Medulla oblongata (tissue), 1 donor: ENCODE measurements at regions not wholly inside any gene's neighbourhood (a gene's known extent, or its start where the extent isn't known, plus 50 kb on each side); places are given as distances from the start of the nearest gene placed in this dataset.
"Not testable (repeated sequence)": the region's sequence is repeated elsewhere in the genome, so short reads cannot be mapped to it uniquely, and the experiment has no call there.

Experiments
- DNase-seq: peaks from one replicate; pipeline ENCODE4 v3.0.0-alpha.2; 2015; ENCODE audit errors: extremely low spot score

DNA sequence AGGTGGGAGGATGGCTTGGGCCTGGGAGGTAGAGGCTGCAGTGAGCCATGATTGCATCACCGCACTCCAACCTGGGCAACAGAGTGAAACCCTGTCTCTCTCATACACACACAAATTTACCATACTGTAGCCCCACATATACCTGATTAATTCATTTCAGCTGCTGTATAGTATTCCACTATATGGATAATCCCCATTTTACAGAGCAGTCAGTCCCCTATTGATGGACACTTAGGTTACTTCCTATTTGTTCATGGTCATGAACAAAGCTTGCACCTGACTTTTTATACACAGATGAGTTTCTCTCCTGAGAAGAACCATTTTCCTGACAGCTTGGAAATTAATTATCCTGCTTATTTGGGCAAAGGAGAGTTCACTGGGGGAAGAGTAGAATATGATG is 59.2 kb downstream of the EMX2 start:
- no peak for DNase-seq

- no peak for DNase-seq
Measured at GRCh38 chr10:117603081-117603480, 60.5 kb downstream of the EMX2 start.

GRCh38 chr10:117603726-117604125 is 61.2 kb downstream of the EMX2 start:
- DNase-seq, result no peak

- peak; percentile 24 for DNase-seq
Measured at GRCh38 chr10:117609095-117609795, 66.7 kb downstream of the EMX2 start.

DNA sequence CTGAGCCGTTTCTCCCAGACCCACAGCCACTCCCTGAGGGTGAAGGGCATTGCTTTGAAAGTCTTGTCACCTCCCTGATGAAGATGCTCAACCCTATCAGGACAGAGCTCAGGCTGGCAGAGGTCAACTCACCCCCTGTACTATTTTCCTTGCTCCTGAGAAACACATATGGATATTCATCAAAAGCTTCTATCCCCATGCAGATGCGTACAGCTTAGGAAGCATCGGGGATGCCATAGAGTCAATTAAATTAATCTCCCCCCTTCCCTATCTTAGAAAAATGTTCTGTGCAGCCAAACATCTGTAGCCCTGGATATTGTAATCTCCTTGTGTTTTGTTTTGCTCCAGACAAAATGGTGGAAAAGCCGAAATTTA is 67.2 kb downstream of the EMX2 start:
- DNase-seq, result no peak

DNA sequence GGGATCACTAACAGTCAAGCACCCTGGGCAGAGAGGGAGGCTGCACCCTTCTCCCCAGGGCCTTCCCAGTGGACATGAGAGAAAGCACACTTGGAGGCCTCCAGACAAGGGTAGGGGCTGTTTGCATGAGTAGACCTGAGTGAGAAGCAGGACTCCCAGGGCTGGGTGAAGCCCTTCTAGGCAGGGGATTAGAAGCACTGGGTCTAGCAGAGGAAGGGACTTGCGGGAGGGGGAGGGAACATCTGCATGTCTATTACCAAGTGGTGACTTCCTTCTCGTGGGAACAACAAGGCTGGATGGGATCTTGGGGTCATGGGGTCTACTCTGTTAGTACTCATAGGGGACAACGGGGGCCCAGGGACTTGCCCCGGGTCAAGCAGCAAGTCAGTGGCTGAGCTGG is 67.8 kb downstream of the EMX2 start:
- DNase-seq, result no peak

DNA sequence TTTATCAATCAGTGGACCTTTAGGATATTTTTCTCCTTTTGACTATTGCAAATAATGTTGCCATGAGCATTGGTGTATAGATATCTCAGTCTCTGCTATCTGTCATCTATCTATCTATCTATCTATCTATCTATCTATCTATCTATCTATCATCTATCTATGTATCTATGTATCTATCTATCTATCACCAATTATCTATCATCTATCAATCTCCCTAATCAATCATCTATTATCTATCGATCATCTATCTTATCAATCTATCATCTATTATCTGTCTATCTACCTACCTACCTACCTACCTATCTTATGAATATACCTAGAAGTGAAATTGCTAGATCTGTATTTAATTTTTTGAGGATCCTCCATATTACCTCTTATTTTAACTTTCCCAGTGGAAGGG is 69.6 kb downstream of the EMX2 start:
- DNase-seq, result no peak

DNA sequence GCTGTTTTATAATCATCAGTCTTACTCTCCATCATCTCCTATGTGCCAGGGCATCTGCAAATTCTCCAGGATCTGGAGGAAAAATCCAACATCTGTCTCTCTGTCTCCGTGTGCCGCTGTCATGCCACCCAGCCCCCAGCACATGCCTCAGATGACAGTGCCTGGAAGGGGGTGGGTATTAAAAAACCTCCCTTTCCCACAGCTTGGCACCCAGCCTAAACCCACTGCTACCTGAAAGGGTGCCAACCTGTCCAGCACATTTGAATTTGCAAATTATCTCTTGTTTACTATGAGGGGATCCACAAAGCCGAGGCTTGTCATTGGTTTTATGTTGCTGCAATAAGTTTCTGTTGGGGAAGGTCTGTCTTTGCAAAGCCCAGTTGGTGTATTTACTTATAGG is 73.1 kb downstream of the EMX2 start:
- no peak for DNase-seq

GRCh38 chr10:117616179-117616578 is 73.6 kb downstream of the EMX2 start:
- no peak for DNase-seq

DNA sequence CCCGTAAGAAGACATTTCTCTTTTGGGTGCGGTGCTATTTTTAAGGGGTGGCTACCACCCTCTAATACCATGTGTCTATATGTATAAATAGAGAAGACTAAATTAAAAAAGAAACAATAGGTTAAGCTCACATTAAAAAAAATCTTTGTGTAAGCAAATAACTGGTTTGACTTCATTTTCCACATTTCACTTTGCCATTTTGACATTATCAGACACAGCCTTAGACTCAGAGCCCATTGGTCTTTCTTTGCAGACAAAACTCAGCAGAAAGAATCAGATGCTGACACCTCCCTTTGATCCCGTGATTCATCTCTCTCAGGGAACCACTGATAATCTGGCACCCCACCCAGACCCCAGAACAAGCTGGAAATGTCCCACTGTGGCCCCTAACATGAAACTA is 74.5 kb downstream of the EMX2 start:
- no peak for DNase-seq

GRCh38 chr10:117617659-117618058 is 75.1 kb downstream of the EMX2 start:
- DNase-seq, result no peak

GRCh38 chr10:117619223-117619622 is 76.7 kb downstream of the EMX2 start:
- DNase-seq, result no peak

DNA sequence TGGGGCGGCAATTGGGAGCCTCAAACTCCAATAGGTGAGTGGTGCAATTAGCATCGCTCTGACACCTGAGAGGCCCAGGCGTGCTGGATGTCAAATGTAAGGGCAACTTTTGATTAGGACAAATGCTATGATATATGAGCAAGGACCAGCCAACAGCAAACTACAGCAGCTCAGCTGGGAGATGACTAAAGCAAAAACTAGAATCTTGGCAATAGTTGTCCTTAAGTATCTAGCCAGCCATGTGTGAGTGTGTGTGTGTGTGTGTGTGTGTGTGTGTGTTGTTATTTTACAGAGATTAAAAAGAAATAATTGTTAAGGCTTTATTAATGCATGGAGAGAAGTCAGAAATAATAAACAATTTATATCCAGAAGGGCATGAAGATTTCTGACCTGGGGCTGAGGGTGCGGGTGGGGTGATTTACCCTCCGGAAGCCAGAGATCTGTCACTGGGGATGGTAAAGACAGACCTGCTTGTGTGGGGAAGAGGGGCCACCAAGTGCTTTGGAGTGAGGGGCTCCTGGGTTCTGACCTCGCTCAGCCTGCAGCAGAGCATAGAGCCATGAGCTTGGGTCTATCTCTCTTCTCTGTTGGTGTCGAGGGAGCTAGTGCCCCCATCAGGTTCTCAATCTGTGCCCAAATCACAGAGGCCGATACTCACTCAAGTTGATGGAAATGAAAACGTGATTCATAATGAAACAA is 77.3 kb downstream of the EMX2 start:
- no peak for DNase-seq

- DNase-seq, result no peak
Measured at GRCh38 chr10:117621196-117621595, 78.7 kb downstream of the EMX2 start.

DNA sequence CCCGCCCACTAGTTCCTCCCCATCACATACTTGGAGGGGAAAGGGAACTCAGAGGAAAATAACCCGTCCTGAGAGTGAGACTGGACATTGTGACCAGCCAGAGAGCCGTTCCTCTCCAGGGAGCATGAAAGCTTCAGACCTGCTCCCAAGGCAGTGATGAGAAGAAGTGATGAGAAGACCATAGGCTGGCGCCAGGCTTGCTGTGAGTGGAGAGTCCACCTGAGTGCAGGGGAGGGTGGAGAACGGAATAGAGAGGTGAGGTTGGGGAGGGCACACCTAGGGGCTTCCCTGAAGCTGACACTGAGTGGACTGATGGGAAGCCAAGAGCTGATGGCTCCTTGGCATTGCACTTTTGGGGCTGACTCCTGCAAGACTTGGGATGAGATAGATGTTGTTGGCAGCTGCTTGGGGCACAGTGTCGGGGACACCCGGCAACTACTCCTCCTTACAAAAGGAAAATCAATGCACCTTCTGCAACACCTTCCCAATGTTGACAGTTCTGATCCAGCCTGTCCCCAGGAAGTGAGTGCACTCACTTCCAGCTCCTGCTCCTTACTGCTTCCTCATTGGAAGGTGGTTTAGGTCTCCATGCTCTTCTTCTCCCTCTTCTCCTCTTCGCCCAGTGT is 79.4 kb downstream of the EMX2 start:
- no peak for DNase-seq

GRCh38 chr10:117622471-117623184 is 80.1 kb downstream of the EMX2 start:
- no peak for DNase-seq

DNA sequence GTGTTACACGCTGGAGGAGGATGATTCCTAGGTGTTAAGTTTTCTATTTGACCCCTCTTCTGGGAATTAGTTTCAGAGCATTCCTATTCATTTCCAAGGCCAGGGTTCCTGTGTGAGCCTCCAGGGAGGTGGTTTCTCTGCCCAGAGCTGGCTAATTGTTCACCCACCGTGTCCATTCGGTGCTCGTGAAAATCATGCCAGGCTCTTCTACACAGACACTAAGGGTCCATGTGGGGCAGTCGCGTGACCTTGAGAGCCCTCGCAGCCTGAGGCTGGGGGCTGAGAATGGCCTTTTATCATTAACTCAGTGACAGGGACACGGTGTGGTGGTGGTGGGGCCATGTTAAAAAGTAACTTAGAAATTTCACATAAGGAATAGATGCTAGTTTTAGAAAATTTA is 83.7 kb downstream of the EMX2 start:
- no peak for DNase-seq

GRCh38 chr10:117627561-117627960 is 85.0 kb downstream of the EMX2 start:
- no peak for DNase-seq

DNA sequence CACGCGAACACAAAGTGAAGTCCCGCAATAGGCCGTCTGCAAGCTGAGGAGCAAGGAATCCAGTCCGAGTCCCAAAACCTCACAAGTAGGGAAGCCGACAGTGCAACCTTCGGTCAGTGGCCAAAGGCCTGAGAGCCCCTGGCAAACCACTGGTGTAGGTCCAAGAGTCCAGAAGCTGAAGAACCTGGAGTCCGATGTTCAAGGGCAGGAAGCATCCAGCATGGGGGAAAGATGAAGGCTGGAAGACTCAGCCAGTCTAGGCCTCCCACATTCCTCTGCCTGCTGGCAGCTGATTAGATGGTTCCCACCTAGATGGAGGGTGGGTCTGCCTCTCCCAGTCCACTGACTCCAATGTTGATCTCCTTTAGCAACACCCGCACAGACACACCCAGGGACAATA is 87.2 kb downstream of the EMX2 start:
- not testable (repeated sequence) for DNase-seq

GRCh38 chr10:117631276-117632145 is 89.0 kb downstream of the EMX2 start:
- peak; percentile 17 for DNase-seq

DNA sequence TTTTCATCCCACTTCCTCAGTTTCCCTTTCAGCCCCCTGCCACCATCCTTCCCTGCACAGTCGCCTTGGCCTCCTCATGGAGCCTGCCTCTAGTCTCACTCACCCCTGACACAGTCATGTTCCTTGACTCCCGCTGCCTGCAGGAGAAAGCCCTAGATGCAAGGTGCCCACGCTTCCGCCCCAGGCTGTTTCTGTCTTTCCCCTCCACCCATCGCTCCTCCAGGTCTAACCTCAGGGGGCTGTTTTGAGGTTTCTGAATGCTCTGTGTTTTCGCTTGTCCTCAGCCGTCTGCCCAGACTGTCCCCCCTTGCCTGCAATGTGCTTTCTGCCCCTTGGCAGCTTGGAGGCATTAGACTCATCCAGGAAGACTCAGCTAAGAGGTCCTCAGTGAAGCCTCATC is 89.9 kb downstream of the EMX2 start:
- no peak for DNase-seq

- no peak for DNase-seq
Measured at GRCh38 chr10:117635826-117636225, 93.3 kb downstream of the EMX2 start.
